NOMO-1 treated with dmso at 0.1 percent for 144 hours (cell line): ENCODE measurements at regions not wholly inside any gene's neighbourhood (a gene's known extent, or its start where the extent isn't known, plus 50 kb on each side); places are given as distances from the start of the nearest gene placed in this dataset.

Experiments
- DNase-seq: peaks from one replicate; lab custom pipeline; 2025; ENCODE audit not compliant: unreplicated experiment; lab: John Stamatoyannopoulos, UW

GRCh38 chr19:30879225-30879624 is 470.0 kb downstream of the TSHZ3 start:
- DNase-seq = no peak

- no peak for DNase-seq
Measured at GRCh38 chr19:30878495-30878894, 470.7 kb downstream of the TSHZ3 start.

GRCh38 chr19:30877661-30878113 is 471.5 kb downstream of the TSHZ3 start:
- DNase-seq = peak; percentile 73

- no peak for DNase-seq
Measured at GRCh38 chr19:30873691-30874090, 475.5 kb downstream of the TSHZ3 start.

- DNase-seq = no peak
Measured at GRCh38 chr19:30873003-30873402, 476.2 kb downstream of the TSHZ3 start.

GRCh38 chr19:30871979-30872378 is 477.3 kb downstream of the TSHZ3 start:
- no peak for DNase-seq

GRCh38 chr19:30870876-30871275 is 478.4 kb downstream of the TSHZ3 start:
- no peak for DNase-seq

- no peak for DNase-seq
Measured at GRCh38 chr19:30865511-30865910, 483.7 kb downstream of the TSHZ3 start.

GRCh38 chr19:30864391-30865215 is 484.6 kb downstream of the TSHZ3 start:
- DNase-seq = peak; percentile 54

GRCh38 chr19:30862876-30863275 is 486.4 kb downstream of the TSHZ3 start:
- DNase-seq = no peak

GRCh38 chr19:30861919-30862318 is 487.3 kb downstream of the TSHZ3 start:
- DNase-seq = no peak

- DNase-seq = no peak
Measured at GRCh38 chr19:30857966-30858490, 485.8 kb downstream of the ZNF536 start.

GRCh38 chr19:30857388-30857787 is 485.2 kb downstream of the ZNF536 start:
- no peak for DNase-seq

GRCh38 chr19:30856786-30857185 is 484.6 kb downstream of the ZNF536 start:
- DNase-seq = no peak

- DNase-seq = no peak
Measured at GRCh38 chr19:30856376-30856775, 484.2 kb downstream of the ZNF536 start.

GRCh38 chr19:30855442-30855841 is 483.3 kb downstream of the ZNF536 start:
- no peak for DNase-seq

- DNase-seq = no peak
Measured at GRCh38 chr19:30854661-30855060, 482.5 kb downstream of the ZNF536 start.

- DNase-seq = no peak
Measured at GRCh38 chr19:30854207-30854606, 482.0 kb downstream of the ZNF536 start.

- DNase-seq = no peak
Measured at GRCh38 chr19:30853036-30853435, 480.9 kb downstream of the ZNF536 start.

- DNase-seq = no peak
Measured at GRCh38 chr19:30852168-30852567, 480.0 kb downstream of the ZNF536 start.

- DNase-seq = no peak
Measured at GRCh38 chr19:30851646-30852045, 479.5 kb downstream of the ZNF536 start.

GRCh38 chr19:30848636-30849425 is 476.6 kb downstream of the ZNF536 start:
- DNase-seq = no peak
